ENCODE measurements at regions not wholly inside any gene's neighbourhood (a gene's known extent, or its start where the extent isn't known, plus 50 kb on each side); places are given as distances from the start of the nearest gene placed in this dataset.

DNA sequence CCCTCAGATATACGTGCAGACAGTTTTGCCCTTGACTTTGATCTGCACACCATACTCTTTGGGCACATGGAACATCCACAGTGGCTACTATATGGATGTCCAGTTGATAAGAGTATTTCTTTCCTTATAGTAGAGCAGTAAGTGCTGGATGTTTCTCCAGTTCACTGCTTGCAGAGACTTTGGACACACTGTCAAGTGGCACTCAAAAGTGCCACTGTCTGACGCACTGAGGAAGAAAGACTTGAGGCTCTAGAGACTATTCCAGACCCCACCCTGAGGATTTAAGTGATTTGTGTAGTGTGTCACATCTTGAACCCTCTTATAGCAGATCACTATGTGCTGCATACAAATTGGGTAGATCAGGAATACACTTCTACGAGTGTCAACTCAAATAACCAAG is 179.1 kb downstream of the GNAI1 start:
- no peak for TF ChIP-seq CTCF (IDR thresholded peaks at IDR 0.05)
- no peak for TF ChIP-seq ZFX (IDR thresholded peaks at IDR 0.05; ENCODE audit: borderline replicate concordance)
